GM21360 (cell line): ENCODE measurements at regions not wholly inside any gene's neighbourhood (a gene's known extent, or its start where the extent isn't known, plus 50 kb on each side); places are given as distances from the start of the nearest gene placed in this dataset.
"Not testable (repeated sequence)": the region's sequence is repeated elsewhere in the genome, so short reads cannot be mapped to it uniquely, and the experiment has no call there.

ENCODE experiments used
- ATAC-seq: cut with Tn5 transposase; IDR thresholded peaks from one replicate; pipeline ENCODE4 v1.9.1; 2021; ENCODE audit warnings: mild to moderate bottlenecking, moderate library complexity; ENCODE audit not compliant: unreplicated experiment

GRCh38 chr9:74071502-74071901, 425.6 kb upstream of the RORB start:
- no peak for ATAC-seq

GRCh38 chr9:74073897-74074296, 423.2 kb upstream of the RORB start:
- ATAC-seq, result no peak

GRCh38 chr9:74078647-74079046, 418.5 kb upstream of the RORB start:
- ATAC-seq, result no peak

- ATAC-seq, result not testable (repeated sequence)
These were observed 416.5 kb upstream of the RORB start for GRCh38 chr9:74080652-74081051.

- no peak for ATAC-seq
These were observed 413.3 kb upstream of the RORB start for GRCh38 chr9:74083681-74084433.

GRCh38 chr9:74085384-74086037, 411.6 kb upstream of the RORB start:
- not testable (repeated sequence) for ATAC-seq

- ATAC-seq, result not testable (repeated sequence)
These were observed 406.2 kb upstream of the RORB start for GRCh38 chr9:74090921-74091320.

- ATAC-seq, result no peak
These were observed 404.7 kb upstream of the RORB start for GRCh38 chr9:74092491-74092834.

GRCh38 chr9:74094037-74094436, 403.1 kb upstream of the RORB start:
- not testable (repeated sequence) for ATAC-seq

GRCh38 chr9:74094766-74095165, 402.4 kb upstream of the RORB start:
- no peak for ATAC-seq

GRCh38 chr9:74095925-74096324, 401.2 kb upstream of the RORB start:
- ATAC-seq, result no peak

GRCh38 chr9:74096420-74096819, 400.7 kb upstream of the RORB start:
- ATAC-seq, result no peak

- ATAC-seq, result no peak
These were observed 397.1 kb upstream of the RORB start for GRCh38 chr9:74100042-74100441.

GRCh38 chr9:74102148-74102547, 395.0 kb upstream of the RORB start:
- ATAC-seq, result not testable (repeated sequence)

GRCh38 chr9:74102702-74103101, 394.4 kb upstream of the RORB start:
- ATAC-seq, result no peak

GRCh38 chr9:74107692-74108091, 389.4 kb upstream of the RORB start:
- no peak for ATAC-seq

GRCh38 chr9:74115976-74116375, 381.2 kb upstream of the RORB start:
- ATAC-seq, result no peak

- no peak for ATAC-seq
These were observed 380.0 kb upstream of the RORB start for GRCh38 chr9:74117151-74117550.

- ATAC-seq, result no peak
These were observed 379.4 kb upstream of the RORB start for GRCh38 chr9:74117731-74118130.

- ATAC-seq, result no peak
These were observed 377.1 kb upstream of the RORB start for GRCh38 chr9:74120061-74120460.

GRCh38 chr9:74120470-74120869, 376.7 kb upstream of the RORB start:
- no peak for ATAC-seq

GRCh38 chr9:74122216-74122615, 374.9 kb upstream of the RORB start:
- no peak for ATAC-seq

- no peak for ATAC-seq
These were observed 374.5 kb upstream of the RORB start for GRCh38 chr9:74122661-74123060.
